IMR-90 (cell line): ENCODE measurements at regions not wholly inside any gene's neighbourhood (a gene's known extent, or its start where the extent isn't known, plus 50 kb on each side); places are given as distances from the start of the nearest gene placed in this dataset.

Experiments
- ATAC-seq: fragments of 200-7000 bp; cut with Tn5 transposase; 2 replicates; pipeline ENCODE4 v1.9.1; 2020; ENCODE audit warnings: low read depth, mild to moderate bottlenecking, moderate library complexity
- BruUV-seq: library from RNA; stranded (reverse); fragments of 400-500 nt; replicated peaks from 2 replicates; lab custom pipeline; 2021; lab: Mats Ljungman, UMichigan
- CTCF ChIA-PET: fragments of 300-600 bp; formaldehyde crosslinking; extraction: SDS; loops from one replicate; lab custom pipeline; 2021; ENCODE audit warnings: antibody characterized with exemption; lab: Yijun Ruan, JAX
- POLR2A ChIA-PET: fragments of 300-600 bp; sonication (Branson Sonifier 250); formaldehyde crosslinking; loops from one replicate; lab custom pipeline; 2022; ENCODE audit warnings: antibody characterized with exemption; ENCODE audit not compliant: unreplicated experiment; lab: Charles Lee
- DNase-seq: peaks from one replicate; pipeline ENCODE4 v3.0.0; 2013
- H2AFZ ChIP-seq: replicated peaks from 2 replicates; pipeline ENCODE3; 2013; ENCODE audit warnings: low read length, mild to moderate bottlenecking; ENCODE audit not compliant: poor library complexity
- H2AK5ac ChIP-seq: 2 replicates; pipeline ENCODE4 v1.6.1; 2013; ENCODE audit warnings: low read depth, low read length, inconsistent platforms
- H2AK9ac ChIP-seq: replicated peaks from 2 replicates; pipeline ENCODE3; 2013; ENCODE audit warnings: mild to moderate bottlenecking, low read depth, low read length, moderate library complexity; ENCODE audit not compliant: poor library complexity
- H2BK120ac ChIP-seq: 2 replicates; pipeline ENCODE4 v1.6.1; 2013; ENCODE audit warnings: low read depth, low read length, inconsistent platforms
- H2BK15ac ChIP-seq: 3 replicates; pipeline ENCODE4 v1.6.1; 2013; ENCODE audit warnings: low read depth, low read length, inconsistent platforms
- H2BK20ac ChIP-seq: 2 replicates; pipeline ENCODE4 v1.6.1; 2013; ENCODE audit warnings: low read depth, mild to moderate bottlenecking, inconsistent platforms, low read length, moderate library complexity
- H2BK5ac ChIP-seq: 2 replicates; pipeline ENCODE4 v1.6.1; 2013; ENCODE audit warnings: mild to moderate bottlenecking, low read depth, low read length, inconsistent platforms; ENCODE audit not compliant: poor library complexity, severe bottlenecking
- H3K14ac ChIP-seq: replicated peaks from 2 replicates; pipeline ENCODE4 v1.6.1; 2013; ENCODE audit warnings: low read depth, low read length, inconsistent platforms
- H3K18ac ChIP-seq: 2 replicates; pipeline ENCODE4 v1.6.1; 2013; ENCODE audit warnings: low read depth, low read length, control low read depth
- H3K23ac ChIP-seq: 2 replicates; pipeline ENCODE4 v1.6.1; 2013; ENCODE audit warnings: low read depth, low read length, inconsistent platforms
- H3K27ac ChIP-seq: 2 replicates; pipeline ENCODE4 v1.5.1; 2013; ENCODE audit warnings: mild to moderate bottlenecking, control low read depth, low read length; ENCODE audit not compliant: insufficient read depth
- H3K27me3 ChIP-seq: 2 replicates; pipeline ENCODE4 v1.6.1; 2013; ENCODE audit warnings: low read length; ENCODE audit not compliant: control insufficient read depth, insufficient read depth
- H3K36me3 ChIP-seq: 2 replicates; pipeline ENCODE4 v1.6.1; 2013; ENCODE audit warnings: low read length, mixed read lengths; ENCODE audit not compliant: control insufficient read depth, insufficient read depth
- H3K4ac ChIP-seq: 2 replicates; pipeline ENCODE4 v1.6.1; 2013; ENCODE audit warnings: low read depth, low read length, inconsistent platforms
- H3K4me1 ChIP-seq: 2 replicates; pipeline ENCODE4 v1.6.1; 2013; ENCODE audit warnings: low read length, mixed read lengths; ENCODE audit not compliant: control insufficient read depth, insufficient read depth
- H3K4me2 ChIP-seq: 2 replicates; pipeline ENCODE4 v1.6.1; 2013; ENCODE audit warnings: low read depth, mild to moderate bottlenecking, control low read depth, low read length, moderate library complexity
- H3K4me3 ChIP-seq: 2 replicates; pipeline ENCODE4 v1.5.1; 2013; ENCODE audit warnings: low read depth, mild to moderate bottlenecking, control low read depth, low read length, moderate library complexity; ENCODE audit not compliant: insufficient read depth
- H3K56ac ChIP-seq: 2 replicates; pipeline ENCODE4 v1.6.1; 2013; ENCODE audit warnings: low read length, inconsistent platforms; ENCODE audit not compliant: insufficient read depth; ENCODE audit errors: extremely low read depth
- H3K79me1 ChIP-seq, 2 experiments: 2 replicates each; pipeline ENCODE4 v1.6.1; 2013; ENCODE audit warnings: low read length in 2 of 2, inconsistent platforms in 1 of 2, low read depth in 1 of 2
- H3K9ac ChIP-seq: 2 replicates; pipeline ENCODE4 v1.6.1; 2013; ENCODE audit warnings: low read depth, low read length, control low read depth
- H3K9me1 ChIP-seq: 2 replicates; pipeline ENCODE4 v1.6.1; 2013; ENCODE audit warnings: low read length, inconsistent platforms; ENCODE audit not compliant: insufficient read depth
- H3K9me3 ChIP-seq: 2 replicates; pipeline ENCODE4 v1.6.1; 2013; ENCODE audit warnings: low read length; ENCODE audit not compliant: control insufficient read depth, insufficient read depth
- H4K20me1 ChIP-seq: 2 replicates; pipeline ENCODE4 v1.6.1; 2013; ENCODE audit warnings: low read length, inconsistent platforms; ENCODE audit not compliant: insufficient read depth
- H4K5ac ChIP-seq: 2 replicates; pipeline ENCODE4 v1.6.1; 2013; ENCODE audit warnings: mild to moderate bottlenecking, low read depth, low read length, control low read depth
- H4K8ac ChIP-seq, 2 experiments: 2 replicates each; pipeline ENCODE4 v1.6.1; 2013; ENCODE audit warnings: low read depth in 2 of 2, low read length in 2 of 2, control low read depth in 1 of 2, inconsistent platforms in 1 of 2
- H4K91ac ChIP-seq: 2 replicates; pipeline ENCODE4 v1.6.1; 2013; ENCODE audit warnings: low read depth, low read length, inconsistent platforms; ENCODE audit not compliant: insufficient read depth
- BHLHE40 ChIP-seq: fragments of 150-350 bp; IDR thresholded peaks from 2 replicates; pipeline ENCODE4 v1.6.1; 2016; ENCODE audit warnings: mild to moderate bottlenecking, low read depth, low read length
- RFX5 ChIP-seq: IDR thresholded peaks from 2 replicates; pipeline ENCODE4 v1.8.0; 2012; ENCODE audit warnings: low read depth, mild to moderate bottlenecking, low read length, moderate library complexity
- WGBS, 2 experiments: methylation state at CpG; one replicate each; pipeline versions ENCODE4 v1.1.5 to v1.1.7; 2013; ENCODE audit warnings: missing lambda C conversion rate in 2 of 2; ENCODE audit not compliant: insufficient read length in 1 of 2; ENCODE audit errors: extremely low coverage in 2 of 2; 5-methylcytosine and 5-hydroxymethylcytosine counted together
- dilution Hi-C: fragments of 300-500 bp; cut with HindIII; formaldehyde crosslinking; loops from one replicate; pipeline ENCODE4 v1.14.3; 2018; ENCODE audit warnings: low sequenced_read_pairs; ENCODE audit not compliant: unreplicated experiment
- in situ Hi-C: fragments of 300-500 bp; cut with MboI; formaldehyde crosslinking; loops from 3 replicates; pipeline ENCODE4 v1.14.3; 2019; ENCODE audit warnings: low sequenced_read_pairs, inconsistent platforms, mixed read lengths
- intact Hi-C: fragments of 100-400 bp; cut with micrococcal nuclease; formaldehyde crosslinking; loops from 2 replicates; pipeline ENCODE4 v1.10.0; 2022

GRCh38 chr9:117549444-117549843, 134.6 kb upstream of the ASTN2 start:
- dilution Hi-C loops, result no loop called here
- Histone ChIP-seq H3K27ac (no peak overlapping the region), H3K4me2 (no peak overlapping the region), H3K4me1 (no peaks in the 10 kb centered on the region), H3K9me3 (peaks cover 14% of the 10 kb centered on the region), H3K14ac (no peak overlapping the region), H3K27me3 (no peaks in the 10 kb centered on the region), H2AK9ac (no peak overlapping the region), H2BK120ac (no peak overlapping the region), H3K9ac (no peak overlapping the region), H3K23ac (no peak overlapping the region), H2AFZ (no peak overlapping the region), H3K79me1 (no peaks in the 10 kb centered on the region), H3K36me3 (no peaks in the 10 kb centered on the region), H3K4ac (no peak overlapping the region), H4K91ac (no peak overlapping the region), H4K8ac (no peak overlapping the region), H2BK15ac (no peak overlapping the region), H3K56ac (no peak overlapping the region), H3K9me1 (no peaks in the 10 kb centered on the region), H2AK5ac (no peak overlapping the region), H4K20me1 (no peaks in the 10 kb centered on the region), H3K4me3 (no peak overlapping the region), H4K5ac (no peak overlapping the region), H2BK5ac (no peak overlapping the region), H3K18ac (no peak overlapping the region), H2BK20ac (no peak overlapping the region)
- no peak for DNase-seq
- TF ChIP-seq BHLHE40 (no peak), RFX5 (no peak)
- intact Hi-C loops, result no loop called here
- CTCF ChIA-PET, result no interaction called here
- POLR2A ChIA-PET, result no interaction called here
- BruUV-seq, result no TSS peak
- in situ Hi-C loops, result no loop called here
- ATAC-seq, result no peak
- WGBS, 2 experiments, result no CpG with 5 or more reads among the region's 3 CpGs
